Fibroblast of lung (primary cell): ENCODE measurements at regions not wholly inside any gene's neighbourhood (a gene's known extent, or its start where the extent isn't known, plus 50 kb on each side); places are given as distances from the start of the nearest gene placed in this dataset.

Experiments used
- EZH2 ChIP-seq: IDR thresholded peaks from 2 replicates; pipeline ENCODE4 v1.5.1; 2012; ENCODE audit warnings: low read length, control low read depth, mild to moderate bottlenecking; ENCODE audit errors: missing control alignments
- TF ChIP-seq, protein P1 (sequence below), 2 donors: IDR thresholded peaks in 1 of 2; conservative IDR thresholded peaks in 1 of 2; 1 replicate in 1 of 2; 2 replicates in 1 of 2; pipeline ENCODE4 v1.5.1; 2011 to 2012; ENCODE audit warnings: low read length in 2 of 2, control low read depth in 1 of 2, inconsistent platforms in 1 of 2, low read depth in 1 of 2, mild to moderate bottlenecking in 1 of 2

- TF ChIP-seq, protein P1, sequence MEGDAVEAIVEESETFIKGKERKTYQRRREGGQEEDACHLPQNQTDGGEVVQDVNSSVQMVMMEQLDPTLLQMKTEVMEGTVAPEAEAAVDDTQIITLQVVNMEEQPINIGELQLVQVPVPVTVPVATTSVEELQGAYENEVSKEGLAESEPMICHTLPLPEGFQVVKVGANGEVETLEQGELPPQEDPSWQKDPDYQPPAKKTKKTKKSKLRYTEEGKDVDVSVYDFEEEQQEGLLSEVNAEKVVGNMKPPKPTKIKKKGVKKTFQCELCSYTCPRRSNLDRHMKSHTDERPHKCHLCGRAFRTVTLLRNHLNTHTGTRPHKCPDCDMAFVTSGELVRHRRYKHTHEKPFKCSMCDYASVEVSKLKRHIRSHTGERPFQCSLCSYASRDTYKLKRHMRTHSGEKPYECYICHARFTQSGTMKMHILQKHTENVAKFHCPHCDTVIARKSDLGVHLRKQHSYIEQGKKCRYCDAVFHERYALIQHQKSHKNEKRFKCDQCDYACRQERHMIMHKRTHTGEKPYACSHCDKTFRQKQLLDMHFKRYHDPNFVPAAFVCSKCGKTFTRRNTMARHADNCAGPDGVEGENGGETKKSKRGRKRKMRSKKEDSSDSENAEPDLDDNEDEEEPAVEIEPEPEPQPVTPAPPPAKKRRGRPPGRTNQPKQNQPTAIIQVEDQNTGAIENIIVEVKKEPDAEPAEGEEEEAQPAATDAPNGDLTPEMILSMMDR (conservative IDR thresholded peaks at IDR 0.05 in 1 of 2, IDR thresholded peaks at IDR 0.05 in 1 of 2; ENCODE audit: low read depth in 1 of 2, low read length in 2 of 2), result no peak
- no peak for TF ChIP-seq EZH2
Measured at GRCh38 chr7:136046548-136046947, 69.4 kb upstream of the MTPN start.
